ENCODE measurements at regions not wholly inside any gene's neighbourhood (a gene's known extent, or its start where the extent isn't known, plus 50 kb on each side); places are given as distances from the start of the nearest gene placed in this dataset.

DNA sequence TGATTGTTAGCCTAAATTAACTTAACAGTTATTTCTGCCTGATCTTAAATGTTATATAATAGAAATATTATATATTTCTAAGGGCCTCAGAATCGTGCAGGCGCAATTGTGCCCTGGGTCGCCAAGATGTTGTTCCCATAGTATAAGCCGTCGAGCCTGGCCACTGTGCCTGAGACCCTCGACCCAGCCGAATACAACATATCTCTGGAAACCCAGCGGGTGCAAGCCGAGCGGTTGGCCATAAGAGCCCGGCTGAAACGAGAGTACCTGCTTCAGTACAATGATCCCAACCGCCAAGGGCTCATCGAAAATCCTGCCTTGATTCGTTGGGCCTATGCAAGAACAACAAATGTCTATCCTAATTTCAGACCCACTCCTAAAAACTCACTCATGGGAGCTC is 549.8 kb downstream of the KCTD8 start:
- TF ChIP-seq CTCF (IDR thresholded peaks at IDR 0.05) = no peak
- TF ChIP-seq POLR2A (IDR thresholded peaks at IDR 0.05) = no peak
